CD4-positive, alpha-beta T cell treated with Interferon gamma for 1 hour (primary cell): ENCODE measurements at regions not wholly inside any gene's neighbourhood (a gene's known extent, or its start where the extent isn't known, plus 50 kb on each side); places are given as distances from the start of the nearest gene placed in this dataset.

Experiments used
- DNase-seq: peaks from one replicate; pipeline ENCODE4 v3.0.0-alpha.2; 2020

GRCh38 chr2:88281302-88282217, 111.4 kb downstream of the THNSL2 start:
- no peak for DNase-seq

GRCh38 chr2:88269836-88270235, 99.7 kb downstream of the THNSL2 start:
- no peak for DNase-seq

GRCh38 chr2:88265352-88266303, 95.5 kb downstream of the THNSL2 start:
- no peak for DNase-seq

GRCh38 chr2:88263861-88264260, 93.7 kb downstream of the THNSL2 start:
- no peak for DNase-seq

- no peak for DNase-seq
Measured at GRCh38 chr2:88261725-88262124, 91.6 kb downstream of the THNSL2 start.

DNA sequence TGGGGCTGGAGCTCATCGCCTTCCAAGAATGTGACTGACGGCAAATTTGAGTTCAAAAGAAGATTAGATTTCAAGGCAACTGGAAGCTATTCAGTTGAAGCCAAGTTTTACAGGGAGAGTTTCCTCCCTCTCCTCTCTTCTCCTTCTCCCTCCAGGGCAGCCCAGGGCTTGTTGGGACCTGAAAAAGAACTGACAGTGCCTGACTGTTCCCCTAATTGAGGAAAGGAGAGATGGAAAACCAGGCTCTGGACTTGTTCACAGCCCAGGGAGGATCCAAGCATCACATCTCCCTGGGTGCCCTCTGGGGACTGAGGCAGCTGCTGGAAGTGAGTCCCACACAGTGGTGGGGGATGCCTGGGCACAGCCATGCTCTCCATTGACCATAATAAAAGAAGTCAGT, 88.1 kb downstream of the THNSL2 start:
- no peak for DNase-seq

DNA sequence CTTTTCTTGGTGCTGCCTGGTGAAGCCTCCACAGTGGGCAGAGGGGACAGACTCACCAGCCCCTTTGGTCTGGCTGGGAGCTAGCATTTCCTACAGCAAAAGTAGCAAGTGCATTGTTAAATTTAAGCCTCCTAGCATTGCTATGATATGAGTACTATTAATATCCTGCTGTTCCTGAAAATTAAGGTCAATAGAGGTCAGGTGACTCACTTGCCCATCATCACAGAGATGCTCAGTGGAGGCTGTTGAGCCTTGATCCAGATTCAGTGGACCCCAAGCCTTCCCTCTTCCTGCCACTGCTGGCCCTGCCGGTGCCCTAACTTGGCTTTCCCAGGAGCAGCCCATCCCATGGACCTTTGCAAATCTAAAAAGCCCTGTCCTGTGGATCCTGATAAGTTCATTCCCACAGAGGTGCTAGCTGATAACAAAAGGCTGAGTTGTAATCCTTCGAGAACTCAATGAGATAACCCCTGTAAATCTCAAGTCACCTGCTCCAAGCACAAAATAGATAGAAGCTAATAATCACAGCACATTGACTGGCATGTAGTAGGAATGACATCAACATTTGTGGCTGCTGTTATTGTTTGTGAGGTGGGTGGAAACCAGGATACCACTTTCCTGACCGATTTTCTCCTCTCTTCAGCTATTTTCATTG, 84.4 kb downstream of the THNSL2 start:
- DNase-seq, result no peak

DNA sequence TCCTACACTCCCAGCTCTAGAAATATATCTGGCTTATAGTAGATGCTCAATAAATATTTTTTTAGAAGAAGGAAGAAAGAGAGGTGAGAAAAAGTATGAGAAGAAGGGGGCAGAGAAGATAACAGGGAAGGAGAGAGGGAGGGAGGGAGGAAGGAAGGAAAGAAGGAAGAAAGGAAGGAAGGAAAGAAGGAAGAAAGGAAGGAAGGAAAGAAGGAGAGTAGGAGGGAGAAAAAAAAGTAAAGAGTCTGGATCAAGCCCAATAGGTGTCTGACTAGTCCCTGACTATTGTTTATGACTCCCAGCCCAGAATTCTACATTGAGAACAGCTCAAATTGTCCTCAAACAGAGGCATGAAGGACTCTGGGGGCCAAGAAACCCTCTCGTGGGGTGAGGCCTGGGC, 83.9 kb downstream of the THNSL2 start:
- DNase-seq, result no peak

GRCh38 chr2:88253375-88253774, 83.2 kb downstream of the THNSL2 start:
- no peak for DNase-seq

- DNase-seq, result no peak
Measured at GRCh38 chr2:88252646-88253045, 82.5 kb downstream of the THNSL2 start.

DNA sequence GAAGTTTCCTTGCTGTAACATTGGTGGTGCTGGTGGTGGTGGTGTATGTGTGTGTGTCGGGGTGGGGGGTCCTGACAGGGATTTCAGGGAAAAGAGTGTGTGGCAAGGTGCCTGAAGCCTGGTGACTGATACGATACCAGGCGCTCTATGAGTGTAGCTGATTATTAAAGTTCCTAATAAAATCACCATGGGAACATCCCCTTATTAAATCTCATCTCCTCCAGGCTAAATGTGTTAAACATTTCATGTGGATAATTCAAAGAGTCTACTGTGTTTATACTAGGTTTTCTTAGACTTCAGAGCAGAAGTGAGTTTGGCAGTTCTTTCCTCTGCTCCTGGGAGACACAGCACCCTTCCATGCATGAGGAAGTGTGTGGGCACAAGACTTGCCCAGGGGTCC, 82.0 kb downstream of the THNSL2 start:
- no peak for DNase-seq

- DNase-seq, result no peak
Measured at GRCh38 chr2:88250404-88250803, 80.3 kb downstream of the THNSL2 start.

DNA sequence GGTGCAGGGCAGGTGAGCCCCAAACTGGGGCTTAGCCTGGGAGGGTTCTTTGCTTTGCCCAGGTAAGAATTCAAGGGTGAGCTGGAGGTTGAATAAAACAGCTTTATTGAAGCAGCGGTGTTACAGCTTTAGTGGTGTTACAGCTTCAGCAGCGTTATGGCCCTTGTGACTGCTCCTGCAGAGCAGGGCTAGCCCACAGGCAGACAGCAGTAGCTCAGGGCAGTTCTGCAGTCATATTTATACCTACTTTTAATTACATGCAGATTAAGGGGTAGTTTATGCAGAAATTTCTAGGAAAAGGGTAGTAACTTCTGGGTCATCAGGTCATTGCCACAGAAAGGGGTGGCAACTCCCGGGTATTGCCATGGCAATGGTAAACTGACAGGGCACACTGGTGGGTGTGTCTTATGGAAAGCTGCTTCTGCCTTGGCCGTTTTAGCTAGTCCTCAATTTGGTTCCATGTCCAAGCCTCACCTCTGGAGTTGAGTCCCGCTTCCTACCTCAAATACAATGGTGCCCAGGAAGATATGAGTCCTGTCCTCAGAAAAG, 78.2 kb downstream of the THNSL2 start:
- DNase-seq, result no peak

DNA sequence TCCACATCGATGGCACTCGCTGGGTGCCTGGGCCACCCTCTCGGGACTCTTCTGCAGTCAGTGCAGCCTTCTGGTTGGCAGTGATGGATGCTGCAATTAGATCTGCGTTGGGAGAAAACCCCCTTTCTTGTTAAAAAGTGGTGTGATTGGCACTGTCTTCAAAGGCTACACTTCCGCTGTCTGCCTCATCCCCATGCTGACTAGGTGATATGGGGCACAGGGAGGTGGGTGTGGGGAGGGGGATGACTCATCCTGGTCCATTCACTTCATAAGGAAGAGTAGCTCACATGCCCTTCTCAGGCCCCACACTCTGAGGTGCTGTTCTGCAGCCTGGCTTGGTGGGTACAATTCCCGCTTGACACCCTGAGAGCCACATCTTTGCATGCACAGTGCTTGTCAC, 77.4 kb downstream of the THNSL2 start:
- DNase-seq, result no peak

GRCh38 chr2:88245109-88245508, 75.0 kb downstream of the THNSL2 start:
- no peak for DNase-seq

DNA sequence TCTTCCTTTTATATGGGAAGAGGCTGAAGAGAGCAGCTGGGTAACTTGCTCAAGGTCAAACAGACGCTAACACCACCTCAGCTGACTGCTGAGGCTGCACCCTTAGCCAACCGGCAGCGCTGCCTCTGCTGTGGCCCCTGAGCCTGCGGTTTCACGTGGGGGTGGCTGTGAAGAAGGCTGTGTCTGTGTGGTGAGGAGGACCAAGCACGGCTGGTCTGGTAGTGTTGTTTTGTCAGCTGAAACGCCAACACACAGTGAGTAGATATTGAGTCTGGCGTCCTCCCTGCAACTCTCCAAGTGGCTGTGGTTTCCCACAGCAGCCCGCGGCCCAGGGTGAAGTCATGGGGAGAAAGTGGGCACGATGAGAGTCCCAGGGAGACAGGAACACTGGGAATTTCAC, 69.6 kb downstream of the THNSL2 start:
- peak; percentile 30 for DNase-seq

GRCh38 chr2:88236666-88237065, 66.5 kb downstream of the THNSL2 start:
- DNase-seq, result no peak
